ENCODE measurements at regions not wholly inside any gene's neighbourhood (a gene's known extent, or its start where the extent isn't known, plus 50 kb on each side); places are given as distances from the start of the nearest gene placed in this dataset.
"Not testable (repeated sequence)": the region's sequence is repeated elsewhere in the genome, so short reads cannot be mapped to it uniquely, and the experiment has no call there.

DNA sequence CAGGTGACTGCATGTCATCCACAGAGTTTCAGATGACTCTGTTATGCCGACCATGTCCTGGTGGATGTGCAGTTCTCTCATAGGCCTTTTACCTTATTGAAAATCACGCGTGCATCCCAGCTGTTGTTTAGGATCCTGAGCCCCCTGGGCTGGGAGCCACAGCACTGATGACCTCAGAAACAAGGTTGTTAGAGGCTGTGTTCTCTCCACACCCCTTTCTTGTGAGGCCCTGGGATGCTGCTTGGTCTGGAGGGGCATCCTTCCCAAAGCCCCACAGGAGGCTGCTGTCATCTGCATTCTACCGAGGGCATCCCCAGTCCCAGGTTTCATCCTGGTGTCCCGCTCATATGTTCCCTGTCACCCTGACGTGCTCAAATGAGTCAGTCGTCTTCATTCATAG lies 76.5 kb upstream of the IRX4 start:
- no peak for FAIRE-seq
- no peak for DNase-seq (ENCODE audit: insufficient read length, low spot score)
- TF ChIP-seq POLR2A (IDR thresholded peaks at IDR 0.05; ENCODE audit: low read depth, low read length), result no peak

DNA sequence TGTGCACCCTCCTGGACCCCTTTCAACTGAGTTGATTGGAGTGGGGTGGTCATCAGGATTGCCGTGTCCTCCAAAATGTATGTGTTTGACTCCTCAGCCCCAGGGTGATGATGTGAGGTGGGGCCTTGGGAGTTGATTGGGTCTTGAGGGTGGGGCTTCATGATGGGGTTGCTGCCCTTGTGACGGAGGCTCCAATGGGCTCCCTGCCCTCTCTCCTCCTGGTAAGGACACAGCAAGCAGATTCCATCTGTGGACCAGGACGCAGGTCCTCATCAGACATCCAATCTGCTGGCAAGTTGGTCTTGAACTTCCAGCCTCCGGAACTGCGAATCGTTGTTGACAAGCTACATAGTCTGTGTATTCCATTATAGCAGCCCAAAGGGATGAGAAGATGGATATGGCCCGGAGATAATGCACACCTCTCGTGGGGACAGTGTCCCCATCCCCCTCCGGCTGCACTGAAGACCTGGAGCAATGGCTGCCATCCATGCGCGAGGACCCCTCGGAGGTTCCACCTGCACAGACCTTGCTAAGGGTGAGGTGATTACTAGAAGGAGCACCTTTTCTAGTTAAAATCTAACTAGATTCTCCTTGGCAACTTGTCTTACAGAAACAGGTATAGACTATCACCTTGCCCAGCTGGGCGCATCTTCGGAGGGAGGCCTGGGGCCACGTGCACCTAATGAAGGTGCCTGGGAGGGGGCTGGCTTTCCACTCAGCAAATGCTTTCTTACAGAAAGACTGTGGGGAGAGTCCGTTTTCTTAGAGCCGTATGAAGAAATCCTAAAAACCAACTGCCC lies 75.7 kb upstream of the IRX4 start:
- FAIRE-seq, result no peak
- no peak for DNase-seq (ENCODE audit: insufficient read length, low spot score)
- TF ChIP-seq POLR2A (IDR thresholded peaks at IDR 0.05; ENCODE audit: low read depth, low read length), result no peak

DNA sequence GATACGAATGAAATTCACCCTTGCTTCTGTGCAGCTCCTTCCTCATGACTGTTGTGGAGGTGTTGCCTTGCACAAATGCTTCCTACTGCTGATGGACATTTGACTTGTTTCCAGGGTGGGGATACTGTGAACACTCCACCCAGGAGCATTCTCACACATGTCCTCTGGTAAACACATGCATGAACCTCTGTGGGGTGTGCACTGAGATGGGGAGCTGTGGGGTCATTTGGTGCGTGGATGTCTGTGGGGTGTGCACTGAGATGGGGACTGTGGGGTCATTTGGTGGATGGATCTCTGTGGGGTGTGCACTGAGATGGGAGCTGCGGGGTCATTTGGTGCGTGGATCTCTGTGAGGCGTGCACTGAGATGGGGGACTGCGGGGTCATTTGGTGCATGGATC lies 72.9 kb upstream of the IRX4 start:
- TF ChIP-seq POLR2A (IDR thresholded peaks at IDR 0.05; ENCODE audit: low read depth, low read length), result no peak
- FAIRE-seq (no peak), DNase-seq (ENCODE audit: insufficient read length, low spot score) (no peak)

DNA sequence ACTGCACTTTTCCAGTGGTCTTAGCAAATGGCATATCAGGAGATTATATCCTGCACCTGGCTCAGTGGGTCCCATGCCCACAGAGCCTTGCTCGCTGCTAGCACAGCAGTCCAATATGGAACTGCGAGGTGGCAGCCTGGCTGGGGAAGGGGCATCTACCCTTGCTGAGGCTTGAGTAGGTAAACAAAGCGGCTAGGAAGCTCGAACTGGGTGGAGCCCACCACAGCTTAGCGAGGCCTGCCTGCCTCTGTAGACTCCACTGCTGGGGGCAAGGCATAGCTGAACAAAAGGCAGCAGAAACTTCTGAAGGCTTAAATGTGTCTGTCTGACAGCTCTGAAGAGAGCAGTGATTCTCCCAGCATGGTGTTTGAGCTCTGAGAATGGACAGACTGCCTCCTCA lies 71.0 kb upstream of the IRX4 start:
- not testable (repeated sequence) for DNase-seq (ENCODE audit: insufficient read length, low spot score); FAIRE-seq

DNA sequence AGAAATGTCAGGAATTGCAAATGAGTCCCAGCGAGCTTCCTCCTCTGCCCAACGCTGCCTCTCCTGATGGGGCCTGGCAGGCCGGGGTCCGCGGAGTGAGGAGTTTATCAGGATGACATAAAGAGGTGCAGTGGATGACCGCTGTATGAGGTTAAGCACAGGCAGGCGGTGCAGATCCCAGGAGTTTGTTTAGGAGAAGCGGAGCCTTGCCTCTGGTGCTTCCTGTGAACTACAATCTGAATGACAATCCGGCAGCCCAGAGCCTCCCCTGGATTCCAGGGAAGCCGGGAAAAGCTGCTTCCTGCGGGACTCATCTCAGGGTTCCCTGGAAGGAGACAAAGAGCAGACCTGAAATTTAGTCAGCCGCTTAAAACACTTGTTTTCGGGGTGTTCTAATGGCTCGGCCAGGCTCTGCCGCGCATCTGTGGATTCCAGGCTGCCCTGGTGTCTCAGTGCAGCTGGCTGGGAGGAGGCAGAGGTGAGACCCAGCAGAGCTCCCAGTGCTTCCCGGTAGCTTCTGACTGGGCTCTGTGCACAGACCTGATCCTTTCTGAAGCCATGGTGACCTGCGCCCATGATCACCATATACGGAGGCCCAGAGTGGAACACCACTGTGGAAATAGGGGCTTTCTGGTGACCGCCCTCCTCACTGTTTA lies 69.8 kb upstream of the IRX4 start:
- DNase-seq (ENCODE audit: insufficient read length, low spot score), result no peak
- no peak for TF ChIP-seq POLR2A (IDR thresholded peaks at IDR 0.05; ENCODE audit: low read depth, low read length)
- FAIRE-seq, result no peak

DNA sequence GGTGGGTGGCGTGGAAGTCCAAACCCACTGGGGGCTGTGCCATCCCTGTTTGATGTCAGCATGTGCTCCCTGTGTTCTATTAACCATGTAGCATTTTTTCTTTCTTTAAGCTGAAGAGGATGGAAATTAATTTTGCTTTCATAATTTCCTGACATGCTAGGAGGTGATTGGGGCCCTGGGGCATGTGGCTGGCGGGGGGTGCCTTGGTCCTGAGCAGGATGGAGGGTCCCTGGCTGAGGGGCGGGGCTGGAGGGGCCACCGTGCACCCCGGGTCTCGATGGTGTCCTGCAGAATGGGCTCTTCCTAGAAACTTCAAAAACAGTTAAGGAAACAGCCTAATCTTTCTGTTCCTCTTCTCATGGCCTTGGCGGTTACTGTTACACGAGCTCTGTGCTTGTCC lies 69.3 kb upstream of the IRX4 start:
- no peak for TF ChIP-seq POLR2A (IDR thresholded peaks at IDR 0.05; ENCODE audit: low read depth, low read length)
- DNase-seq (ENCODE audit: insufficient read length, low spot score) (no peak), FAIRE-seq (no peak)

DNA sequence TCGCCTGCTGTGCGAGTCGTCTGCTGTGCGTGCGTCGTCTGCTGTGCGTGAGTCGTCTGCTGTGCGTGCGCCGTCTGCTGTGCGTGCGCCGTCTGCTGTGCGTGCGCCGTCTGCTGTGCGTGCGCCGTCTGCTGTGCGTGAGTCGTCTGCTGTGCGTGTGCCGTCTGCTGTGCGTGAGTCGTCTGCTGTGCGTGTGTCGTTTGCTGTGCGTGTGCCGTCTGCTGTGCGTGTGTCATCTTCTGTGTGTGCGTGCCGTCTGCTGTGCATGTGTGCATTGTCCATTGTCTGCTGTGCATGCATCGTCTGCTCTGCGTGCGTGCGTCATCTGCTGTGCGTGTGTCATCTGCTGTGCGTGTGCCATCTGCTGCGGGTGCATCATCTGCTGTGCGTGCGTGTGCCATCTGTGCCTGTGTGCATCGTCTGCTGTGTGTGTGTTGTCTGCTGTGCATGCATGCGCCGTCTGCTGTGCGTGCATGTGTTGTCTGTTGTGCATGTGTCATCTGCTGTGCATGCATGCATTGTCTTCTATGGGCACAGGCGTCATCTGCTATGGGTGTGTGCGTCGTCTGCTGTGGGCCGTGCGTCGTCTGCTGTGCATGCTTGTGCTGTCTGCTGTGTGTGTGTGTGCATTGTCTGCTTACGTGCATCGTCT lies 68.6 kb upstream of the IRX4 start:
- no peak for TF ChIP-seq POLR2A (IDR thresholded peaks at IDR 0.05; ENCODE audit: low read depth, low read length)
- FAIRE-seq, result no peak
- DNase-seq (ENCODE audit: insufficient read length, low spot score), result no peak

DNA sequence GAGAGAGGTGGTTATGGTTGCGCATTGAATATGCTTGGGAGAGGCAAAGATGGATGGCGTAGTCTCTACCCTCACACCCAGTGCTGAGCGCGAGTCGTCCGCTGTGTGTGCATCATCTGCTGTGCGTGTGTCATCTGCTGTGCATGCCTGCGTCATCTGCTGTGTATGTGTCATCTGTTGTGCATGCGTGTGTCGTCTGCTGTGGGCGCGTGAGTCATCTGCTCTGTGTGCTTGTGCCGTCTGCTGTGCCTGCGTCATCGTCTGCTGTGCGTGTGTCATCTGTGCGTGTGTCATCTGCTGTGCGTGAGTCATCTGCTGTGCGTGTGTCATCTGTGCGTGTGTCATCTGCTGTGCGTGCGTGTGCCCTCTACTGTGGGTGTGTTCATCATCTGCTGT lies 68.0 kb upstream of the IRX4 start:
- DNase-seq (ENCODE audit: insufficient read length, low spot score), result no peak
- no peak for TF ChIP-seq POLR2A (IDR thresholded peaks at IDR 0.05; ENCODE audit: low read depth, low read length)
- FAIRE-seq, result no peak

DNA sequence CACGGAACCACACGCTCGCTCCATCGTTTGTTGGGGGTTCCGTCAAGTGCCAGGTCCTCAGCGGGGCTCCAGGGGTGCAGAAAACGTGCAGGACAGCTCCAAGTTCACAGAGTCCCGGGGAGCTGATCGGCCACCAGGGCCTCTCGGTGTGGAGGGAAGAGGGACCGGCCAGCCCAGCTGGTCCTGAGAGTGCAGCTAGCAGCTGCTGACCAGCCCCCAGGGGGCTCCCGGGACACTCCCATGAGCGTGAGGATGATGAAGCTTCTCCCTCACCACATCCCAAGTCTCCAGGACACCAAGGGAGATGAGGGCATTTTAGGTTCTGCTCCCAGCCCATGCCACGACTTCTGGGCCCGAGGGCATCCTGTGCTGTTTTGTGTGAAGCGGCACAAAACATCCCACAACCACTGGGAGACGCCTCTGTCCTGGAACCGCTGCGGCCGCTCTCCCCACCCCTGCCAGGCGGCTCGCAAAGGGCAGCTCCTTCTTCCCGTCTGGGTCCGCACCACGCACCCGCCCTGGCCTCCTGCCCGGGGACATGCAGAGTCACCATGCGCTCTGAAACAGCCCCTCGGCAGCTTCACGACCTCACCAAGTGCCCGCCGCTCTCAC lies 67.5 kb upstream of the IRX4 start:
- no peak for TF ChIP-seq POLR2A (IDR thresholded peaks at IDR 0.05; ENCODE audit: low read depth, low read length)
- no peak for FAIRE-seq
- DNase-seq (ENCODE audit: insufficient read length, low spot score), result no peak

DNA sequence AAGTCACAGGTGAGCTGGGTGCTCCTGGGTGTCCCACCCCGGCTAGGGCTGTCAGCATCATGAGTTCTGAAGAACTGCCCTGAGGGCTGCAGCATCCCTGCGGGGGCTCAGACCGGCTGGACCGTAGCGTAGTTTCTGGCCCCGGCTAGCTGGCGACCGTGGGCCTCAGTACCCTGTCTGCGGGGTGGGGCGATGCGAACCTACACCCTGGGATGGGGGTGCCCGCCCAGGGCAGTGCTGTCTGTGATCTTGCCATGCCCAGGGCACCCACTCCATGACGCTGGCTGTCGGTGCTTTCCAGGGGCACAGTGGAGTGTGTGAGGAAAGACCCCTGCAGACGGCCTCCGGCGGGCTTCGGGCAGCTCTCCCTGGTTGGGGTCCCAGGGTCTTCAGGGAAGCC lies 66.5 kb upstream of the IRX4 start:
- FAIRE-seq (no peak), DNase-seq (ENCODE audit: insufficient read length, low spot score) (no peak)
- TF ChIP-seq POLR2A (IDR thresholded peaks at IDR 0.05; ENCODE audit: low read depth, low read length), result no peak

DNA sequence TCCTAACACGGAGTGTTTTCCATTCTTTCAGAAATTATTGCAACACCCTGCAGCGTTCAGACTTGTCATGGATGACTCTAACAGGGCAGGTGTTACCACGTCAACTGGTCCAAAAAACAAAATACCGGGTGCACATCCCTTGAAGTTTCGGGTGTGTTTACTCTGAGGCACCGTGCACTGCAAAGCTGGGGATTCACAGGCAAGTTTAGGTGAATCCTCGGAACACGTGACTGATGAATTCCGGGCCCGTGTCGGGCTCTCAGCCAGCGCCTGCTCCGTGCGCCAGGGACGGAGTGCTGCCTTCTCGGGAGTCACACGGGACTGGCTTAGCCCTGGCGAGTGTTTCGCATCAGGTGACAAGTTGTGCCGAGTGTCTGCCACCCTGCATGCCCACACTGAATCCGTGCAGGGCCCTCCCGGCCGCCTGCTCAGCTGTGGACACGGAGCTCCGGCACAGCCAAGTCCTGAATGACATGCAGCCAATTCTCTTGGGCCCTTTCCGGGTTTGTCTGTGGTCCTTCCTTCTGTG lies 66.0 kb upstream of the IRX4 start:
- FAIRE-seq (no peak), DNase-seq (ENCODE audit: insufficient read length, low spot score) (no peak)
- no peak for TF ChIP-seq POLR2A (IDR thresholded peaks at IDR 0.05; ENCODE audit: low read depth, low read length)

DNA sequence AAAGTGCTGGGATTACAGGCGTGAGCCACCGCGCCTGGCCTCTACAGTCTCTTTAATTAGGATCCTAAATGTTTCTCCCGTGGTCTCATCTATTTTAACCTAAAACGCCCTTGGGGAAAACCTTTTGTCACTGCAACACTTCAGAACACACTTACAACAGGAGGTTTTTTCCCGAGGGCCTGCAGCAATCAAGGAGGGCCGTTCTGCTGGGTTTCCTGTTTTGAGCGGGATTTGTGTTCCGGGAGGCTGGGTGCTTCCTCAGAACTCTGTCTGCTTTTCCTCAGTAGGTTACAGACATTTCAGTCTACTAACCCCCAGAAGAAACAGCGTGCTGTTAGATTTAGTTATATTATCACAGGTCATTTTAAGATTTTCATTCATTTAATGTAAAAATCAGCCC lies 65.4 kb upstream of the IRX4 start:
- TF ChIP-seq POLR2A (IDR thresholded peaks at IDR 0.05; ENCODE audit: low read depth, low read length), result no peak
- FAIRE-seq (no peak), DNase-seq (ENCODE audit: insufficient read length, low spot score) (no peak)

DNA sequence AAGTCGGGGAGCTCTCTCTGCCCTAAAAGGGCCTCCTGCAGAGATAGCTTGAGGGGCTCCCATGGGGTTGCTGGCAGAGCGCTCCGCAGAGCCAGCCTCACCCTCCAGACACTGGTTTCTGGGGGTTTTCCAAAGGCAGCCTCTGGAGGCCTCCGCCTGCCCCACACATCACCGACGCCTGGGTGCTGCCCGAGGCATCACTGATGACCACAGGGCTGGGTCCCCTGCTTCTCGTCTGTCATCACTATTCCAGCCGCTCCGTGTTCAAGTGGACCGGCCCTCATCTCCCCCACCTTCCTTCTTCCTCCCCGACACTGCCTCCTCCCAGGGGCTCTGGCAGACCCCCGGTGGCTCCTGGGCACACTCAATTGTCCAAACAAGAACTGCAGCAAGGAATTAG lies 64.1 kb upstream of the IRX4 start:
- no peak for TF ChIP-seq POLR2A (IDR thresholded peaks at IDR 0.05; ENCODE audit: low read depth, low read length)
- FAIRE-seq, result no peak
- no peak for DNase-seq (ENCODE audit: insufficient read length, low spot score)

DNA sequence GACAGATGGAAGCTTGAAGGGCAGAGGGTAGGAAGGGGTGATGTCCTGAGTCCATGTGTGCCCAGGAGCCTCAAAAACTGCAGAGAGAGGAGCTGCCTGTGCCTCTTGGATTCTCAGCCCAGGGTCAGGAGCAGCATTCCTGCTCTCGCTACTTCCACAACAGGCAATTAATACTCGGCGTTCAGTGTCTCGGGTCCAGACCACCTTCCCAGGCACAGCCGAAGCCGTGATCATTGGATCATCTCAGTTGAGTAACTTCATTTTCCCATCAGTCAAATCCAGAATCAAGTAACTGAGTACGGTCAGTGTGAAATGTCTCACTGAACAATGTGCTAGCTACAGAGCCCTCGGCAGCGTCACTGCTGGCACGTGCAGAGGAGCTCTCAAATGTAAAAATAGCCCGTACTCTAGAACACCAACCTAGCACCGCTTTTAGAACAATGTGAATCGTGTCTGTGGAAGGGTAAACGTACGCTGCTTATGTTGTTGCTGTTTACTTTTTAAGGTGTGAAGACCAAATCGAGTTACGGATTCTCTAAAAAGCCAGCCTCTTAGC lies 63.5 kb upstream of the IRX4 start:
- no peak for FAIRE-seq
- no peak for TF ChIP-seq POLR2A (IDR thresholded peaks at IDR 0.05; ENCODE audit: low read depth, low read length)
- DNase-seq (ENCODE audit: insufficient read length, low spot score), result no peak
